A549 (cell line): ENCODE measurements at regions not wholly inside any gene's neighbourhood (a gene's known extent, or its start where the extent isn't known, plus 50 kb on each side); places are given as distances from the start of the nearest gene placed in this dataset.

Source experiments
- ATAC-seq, 2 experiments: fragments of 200-7000 bp in 1 of 2; fragments of >200 bp in 1 of 2; cut with Nextera tagmentation in 1 of 2; cut with Tn5 transposase in 1 of 2; 3 replicates each; pipeline versions ENCODE4 v1.8.0 to v1.9.1; 2018 to 2020; ENCODE audit warnings: mild to moderate bottlenecking in 1 of 2, moderate library complexity in 1 of 2
- CTCF ChIA-PET: fragments of 300-600 bp; sonication (Branson Sonifier 250); formaldehyde crosslinking; extraction: SDS; loops from one replicate; lab custom pipeline; 2021; ENCODE audit warnings: antibody characterized with exemption, inconsistent platforms; lab: Yijun Ruan, JAX
- POLR2A ChIA-PET: fragments of 350-600 bp; formaldehyde crosslinking; extraction: SDS; loops from one replicate; lab custom pipeline; 2021; ENCODE audit warnings: antibody characterized with exemption, inconsistent platforms; lab: Yijun Ruan, JAX
- DNase-seq, 2 experiments: peaks; one replicate each; pipeline versions ENCODE4 v3.0.0 to v3.0.0-alpha.2; 2011 to 2016; ENCODE audit warnings: low read depth in 1 of 2, low spot score in 1 of 2
- FAIRE-seq: peaks from 2 replicates; lab custom pipeline; 2011; peaks lifted over from hg19 to GRCh38; lab: Jason Lieb, UNC
- H3K27ac ChIP-seq, 2 experiments: fragments of >200 bp; sonication (Bioruptor Twin); formaldehyde crosslinking; 3 replicates each; pipeline ENCODE4 v1.5.1; 2016 to 2017
- H3K4me1 ChIP-seq: fragments of >200 bp; sonication (Bioruptor Twin); formaldehyde crosslinking; 3 replicates; pipeline ENCODE4 v1.6.1; 2016
- H3K4me2 ChIP-seq: fragments of >200 bp; sonication (Bioruptor Twin); formaldehyde crosslinking; 3 replicates; pipeline ENCODE4 v1.6.1; 2016
- H3K4me3 ChIP-seq: fragments of >200 bp; sonication (Bioruptor Twin); formaldehyde crosslinking; 3 replicates; pipeline ENCODE4 v1.5.1; 2016
- H3K9me3 ChIP-seq: fragments of >200 bp; sonication (Bioruptor Twin); formaldehyde crosslinking; 3 replicates; pipeline ENCODE4 v1.6.1; 2016
- BHLHE40 ChIP-seq: IDR thresholded peaks from 2 replicates; pipeline ENCODE4 v1.6.1; 2012; ENCODE audit warnings: low read depth, low read length, inconsistent platforms
- CBX2 ChIP-seq: fragments of 200-600 bp; sonication (generic); IDR thresholded peaks from 2 replicates; pipeline ENCODE4 v1.6.1; 2016; ENCODE audit warnings: low read depth, mild to moderate bottlenecking, borderline replicate concordance
- EHF ChIP-seq: fragments of 250-450 bp; sonication (Bioruptor Pico); IDR thresholded peaks from 2 replicates; pipeline ENCODE4 v1.5.0; 2020; ENCODE audit warnings: mild to moderate bottlenecking
- EP300 ChIP-seq, 2 experiments: fragments of >200 bp; sonication (Bioruptor Twin); formaldehyde crosslinking; IDR thresholded peaks; 2 replicates in 1 of 2; 3 replicates in 1 of 2; pipeline ENCODE4 v1.6.1; 2016 to 2017
- ESRRA ChIP-seq: fragments of 150-350 bp; IDR thresholded peaks from 2 replicates; pipeline ENCODE4 v1.6.1; 2014; ENCODE audit warnings: mild to moderate bottlenecking, low read length, borderline replicate concordance
- FOSB ChIP-seq: fragments of 250-450 bp; sonication (Bioruptor Pico); IDR thresholded peaks from 2 replicates; pipeline ENCODE4 v1.5.0; 2020; ENCODE audit warnings: mild to moderate bottlenecking, moderate library complexity
- FOSL2 ChIP-seq, 2 experiments: fragments of 450-650 bp in 1 of 2; fragments of >200 bp in 1 of 2; sonication (Bioruptor Twin) in 1 of 2; formaldehyde crosslinking; IDR thresholded peaks; 2 replicates each; pipeline versions ENCODE4 v1.5.0 to v1.6.1; 2016 to 2020; ENCODE audit warnings: mild to moderate bottlenecking in 1 of 2, moderate library complexity in 1 of 2
- HDAC2 ChIP-seq: fragments of 200-600 bp; sonication (generic); IDR thresholded peaks from 2 replicates; pipeline ENCODE4 v1.6.1; 2016
- HOXA7 ChIP-seq: fragments of 250-450 bp; sonication (Bioruptor Pico); IDR thresholded peaks from 2 replicates; pipeline ENCODE4 v1.5.0; 2020; ENCODE audit warnings: mild to moderate bottlenecking, moderate library complexity
- HOXB13 ChIP-seq: fragments of 250-450 bp; sonication (Bioruptor Pico); IDR thresholded peaks from 2 replicates; pipeline ENCODE4 v1.5.0; 2020; ENCODE audit warnings: low read depth, mild to moderate bottlenecking, moderate library complexity
- HOXB5 ChIP-seq: fragments of 250-450 bp; sonication (Bioruptor Pico); IDR thresholded peaks from 2 replicates; pipeline ENCODE4 v1.5.0; 2020; ENCODE audit warnings: mild to moderate bottlenecking, moderate library complexity
- JUN ChIP-seq, 2 experiments: fragments of >200 bp; sonication (Bioruptor Twin); formaldehyde crosslinking; IDR thresholded peaks; 2 replicates in 1 of 2; 3 replicates in 1 of 2; pipeline ENCODE4 v1.6.1; 2016 to 2017
- JUNB ChIP-seq: fragments of >200 bp; sonication (Bioruptor Twin); formaldehyde crosslinking; IDR thresholded peaks from 2 replicates; pipeline ENCODE4 v1.6.1; 2016
- KDM5A ChIP-seq: fragments of 200-600 bp; sonication (generic); IDR thresholded peaks from 2 replicates; pipeline ENCODE4 v1.6.1; 2016; ENCODE audit warnings: antibody characterized with exemption, mild to moderate bottlenecking
- MAX ChIP-seq: IDR thresholded peaks from 2 replicates; pipeline ENCODE4 v1.6.1; 2012
- MYC ChIP-seq: IDR thresholded peaks from 2 replicates; pipeline ENCODE4 v1.6.1; 2012; ENCODE audit warnings: mild to moderate bottlenecking, inconsistent platforms, low read length, improper control_type of control experiment, borderline replicate concordance
- NFE2L2 ChIP-seq: fragments of 150-350 bp; conservative IDR thresholded peaks from 2 replicates; pipeline ENCODE4 v1.6.1; 2014; ENCODE audit warnings: low read length
- PHF8 ChIP-seq: fragments of 200-600 bp; sonication (generic); IDR thresholded peaks from 2 replicates; pipeline ENCODE4 v1.6.1; 2016; ENCODE audit warnings: low read depth, mild to moderate bottlenecking, antibody characterized with exemption, moderate library complexity, borderline replicate concordance
- POLR2AphosphoS2 ChIP-seq: conservative IDR thresholded peaks from 2 replicates; pipeline ENCODE4 v1.6.1; 2012; ENCODE audit warnings: low read length, improper control_type of control experiment, inconsistent platforms
- RARB ChIP-seq: fragments of 250-450 bp; sonication (Bioruptor Pico); IDR thresholded peaks from 2 replicates; pipeline ENCODE4 v1.8.0; 2021; ENCODE audit warnings: mild to moderate bottlenecking, moderate library complexity
- RCOR1 ChIP-seq: fragments of 150-350 bp; IDR thresholded peaks from 2 replicates; pipeline ENCODE4 v1.6.1; 2014; ENCODE audit warnings: antibody characterized with exemption, low read length, low read depth
- SMC3 ChIP-seq: fragments of >200 bp; sonication (Bioruptor Twin); formaldehyde crosslinking; IDR thresholded peaks from 3 replicates; pipeline ENCODE4 v1.6.1; 2018; ENCODE audit warnings: inconsistent platforms
- ZC3H11A ChIP-seq: fragments of 450-650 bp; IDR thresholded peaks from 2 replicates; pipeline ENCODE4 v1.6.1; 2014; ENCODE audit warnings: antibody characterized with exemption, mild to moderate bottlenecking
- WGBS: methylation state at CpG from one replicate; pipeline ENCODE4 v1.1.6; 2017; ENCODE audit errors: missing lambda C conversion rate; 5-methylcytosine and 5-hydroxymethylcytosine counted together
- TF ChIP-seq, protein P1 (sequence below): IDR thresholded peaks from 2 replicates; pipeline ENCODE4 v1.6.1; 2012
- TF ChIP-seq, protein P2 (sequence below): fragments of >200 bp; sonication (Bioruptor Twin); formaldehyde crosslinking; IDR thresholded peaks from 3 replicates; pipeline ENCODE4 v1.6.1; 2016
- TF ChIP-seq, protein P3 (sequence below): fragments of 200-600 bp; sonication (generic); IDR thresholded peaks from 2 replicates; pipeline ENCODE4 v1.6.1; 2016; ENCODE audit warnings: antibody characterized with exemption, mild to moderate bottlenecking, moderate library complexity
- TF ChIP-seq, protein P4 (sequence below): IDR thresholded peaks from 2 replicates; pipeline ENCODE4 v1.6.1; 2012; ENCODE audit warnings: low read depth, borderline replicate concordance

GRCh38 chr5:158165647-158166046, 306.7 kb upstream of the CLINT1 start:
- Histone ChIP-seq H3K9me3 (no peaks in the 10 kb centered on the region), H3K27ac (no peak overlapping the region), H3K4me3 (no peak overlapping the region), H3K4me1 (no peaks in the 10 kb centered on the region)
- FAIRE-seq = no peak
- ChIA-PET CTCF (interaction anchor here (0.5 kb wide), 1 partner anchor 967 kb away, joined by 3 read pairs; no protein-coding TSS in a partner anchor), POLR2A (no interaction called here)
- ATAC-seq = no peak
- TF ChIP-seq RARB (CRISPR knock-in tag) (no peak), NFE2L2 (no peak), ESRRA (no peak), MYC (no peak), EHF (CRISPR knock-in tag) (no peak), PHF8 (no peak), ZC3H11A (no peak), JUN (IDR thresholded peaks at IDR 0.05) (no peak), FOSB (CRISPR knock-in tag) (no peak), FOSL2 (IDR thresholded peaks at IDR 0.05) (no peak), FOSL2 (CRISPR knock-in tag; IDR thresholded peaks at IDR 0.05) (no peak)
- TF ChIP-seq, protein P1, sequence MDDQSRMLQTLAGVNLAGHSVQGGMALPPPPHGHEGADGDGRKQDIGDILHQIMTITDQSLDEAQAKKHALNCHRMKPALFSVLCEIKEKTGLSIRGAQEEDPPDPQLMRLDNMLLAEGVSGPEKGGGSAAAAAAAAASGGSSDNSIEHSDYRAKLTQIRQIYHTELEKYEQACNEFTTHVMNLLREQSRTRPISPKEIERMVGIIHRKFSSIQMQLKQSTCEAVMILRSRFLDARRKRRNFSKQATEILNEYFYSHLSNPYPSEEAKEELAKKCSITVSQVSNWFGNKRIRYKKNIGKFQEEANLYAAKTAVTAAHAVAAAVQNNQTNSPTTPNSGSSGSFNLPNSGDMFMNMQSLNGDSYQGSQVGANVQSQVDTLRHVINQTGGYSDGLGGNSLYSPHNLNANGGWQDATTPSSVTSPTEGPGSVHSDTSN = no peak
- TF ChIP-seq, protein P2, sequence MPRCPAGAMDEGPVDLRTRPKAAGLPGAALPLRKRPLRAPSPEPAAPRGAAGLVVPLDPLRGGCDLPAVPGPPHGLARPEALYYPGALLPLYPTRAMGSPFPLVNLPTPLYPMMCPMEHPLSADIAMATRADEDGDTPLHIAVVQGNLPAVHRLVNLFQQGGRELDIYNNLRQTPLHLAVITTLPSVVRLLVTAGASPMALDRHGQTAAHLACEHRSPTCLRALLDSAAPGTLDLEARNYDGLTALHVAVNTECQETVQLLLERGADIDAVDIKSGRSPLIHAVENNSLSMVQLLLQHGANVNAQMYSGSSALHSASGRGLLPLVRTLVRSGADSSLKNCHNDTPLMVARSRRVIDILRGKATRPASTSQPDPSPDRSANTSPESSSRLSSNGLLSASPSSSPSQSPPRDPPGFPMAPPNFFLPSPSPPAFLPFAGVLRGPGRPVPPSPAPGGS = no peak
- TF ChIP-seq, protein P3, sequence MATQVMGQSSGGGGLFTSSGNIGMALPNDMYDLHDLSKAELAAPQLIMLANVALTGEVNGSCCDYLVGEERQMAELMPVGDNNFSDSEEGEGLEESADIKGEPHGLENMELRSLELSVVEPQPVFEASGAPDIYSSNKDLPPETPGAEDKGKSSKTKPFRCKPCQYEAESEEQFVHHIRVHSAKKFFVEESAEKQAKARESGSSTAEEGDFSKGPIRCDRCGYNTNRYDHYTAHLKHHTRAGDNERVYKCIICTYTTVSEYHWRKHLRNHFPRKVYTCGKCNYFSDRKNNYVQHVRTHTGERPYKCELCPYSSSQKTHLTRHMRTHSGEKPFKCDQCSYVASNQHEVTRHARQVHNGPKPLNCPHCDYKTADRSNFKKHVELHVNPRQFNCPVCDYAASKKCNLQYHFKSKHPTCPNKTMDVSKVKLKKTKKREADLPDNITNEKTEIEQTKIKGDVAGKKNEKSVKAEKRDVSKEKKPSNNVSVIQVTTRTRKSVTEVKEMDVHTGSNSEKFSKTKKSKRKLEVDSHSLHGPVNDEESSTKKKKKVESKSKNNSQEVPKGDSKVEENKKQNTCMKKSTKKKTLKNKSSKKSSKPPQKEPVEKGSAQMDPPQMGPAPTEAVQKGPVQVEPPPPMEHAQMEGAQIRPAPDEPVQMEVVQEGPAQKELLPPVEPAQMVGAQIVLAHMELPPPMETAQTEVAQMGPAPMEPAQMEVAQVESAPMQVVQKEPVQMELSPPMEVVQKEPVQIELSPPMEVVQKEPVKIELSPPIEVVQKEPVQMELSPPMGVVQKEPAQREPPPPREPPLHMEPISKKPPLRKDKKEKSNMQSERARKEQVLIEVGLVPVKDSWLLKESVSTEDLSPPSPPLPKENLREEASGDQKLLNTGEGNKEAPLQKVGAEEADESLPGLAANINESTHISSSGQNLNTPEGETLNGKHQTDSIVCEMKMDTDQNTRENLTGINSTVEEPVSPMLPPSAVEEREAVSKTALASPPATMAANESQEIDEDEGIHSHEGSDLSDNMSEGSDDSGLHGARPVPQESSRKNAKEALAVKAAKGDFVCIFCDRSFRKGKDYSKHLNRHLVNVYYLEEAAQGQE = no peak
- TF ChIP-seq, all 56 proteins: peak for 0
- H3K4me2 ChIP-seq = no peak overlapping the region
- DNase-seq = no peak

- ChIA-PET POLR2A (no interaction called here), CTCF (interaction anchor here (4.1 kb wide), 1 partner anchor 11 kb away, joined by 18 read pairs; no protein-coding TSS in a partner anchor)
Measured at GRCh38 chr5:158164296-158165047, 305.5 kb upstream of the CLINT1 start.

More at GRCh38 chr5:158164296-158165047, 305.5 kb upstream of the CLINT1 start:
- FAIRE-seq (no peak), ATAC-seq (no peak), DNase-seq (no peak)
- Histone ChIP-seq H3K27ac (no peak overlapping the region), H3K4me3 (no peak overlapping the region), H3K4me1 (no peaks in the 10 kb centered on the region), H3K4me2 (no peak overlapping the region), H3K9me3 (no peaks in the 10 kb centered on the region)
- WGBS = 8% methylated on average over 4 of the region's 4 CpGs
- TF ChIP-seq SMC3 = no peak
- TF ChIP-seq HDAC2 = no peak
- no peak for TF ChIP-seq HOXB5 (CRISPR knock-in tag)
- no peak for TF ChIP-seq JUNB
- TF ChIP-seq, protein P4, sequence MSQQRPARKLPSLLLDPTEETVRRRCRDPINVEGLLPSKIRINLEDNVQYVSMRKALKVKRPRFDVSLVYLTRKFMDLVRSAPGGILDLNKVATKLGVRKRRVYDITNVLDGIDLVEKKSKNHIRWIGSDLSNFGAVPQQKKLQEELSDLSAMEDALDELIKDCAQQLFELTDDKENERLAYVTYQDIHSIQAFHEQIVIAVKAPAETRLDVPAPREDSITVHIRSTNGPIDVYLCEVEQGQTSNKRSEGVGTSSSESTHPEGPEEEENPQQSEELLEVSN = no peak
- no peak for TF ChIP-seq HOXB13
- no peak for TF ChIP-seq HOXA7 (CRISPR knock-in tag)
- no peak for TF ChIP-seq POLR2AphosphoS2
- no peak for TF ChIP-seq NFE2L2
- no peak for TF ChIP-seq EP300 (IDR thresholded peaks at IDR 0.05)
- TF ChIP-seq EHF (CRISPR knock-in tag) = no peak
- no peak for TF ChIP-seq KDM5A
- no peak for TF ChIP-seq MAX
- no peak for TF ChIP-seq JUN (IDR thresholded peaks at IDR 0.05)
- TF ChIP-seq BHLHE40 = no peak
- no peak for TF ChIP-seq ZC3H11A
- no peak for TF ChIP-seq CBX2
- no peak for TF ChIP-seq RCOR1
